GM12878 (cell line): ENCODE measurements at regions not wholly inside any gene's neighbourhood (a gene's known extent, or its start where the extent isn't known, plus 50 kb on each side); places are given as distances from the start of the nearest gene placed in this dataset.

Experiments used
- CREM ChIP-seq: IDR thresholded peaks from 2 replicates; pipeline ENCODE4 v1.6.1; 2014; ENCODE audit warnings: antibody characterized with exemption, low read depth
- PAX8 ChIP-seq: fragments of 450-650 bp; IDR thresholded peaks from 2 replicates; pipeline ENCODE4 v1.6.1; 2017; ENCODE audit warnings: mild to moderate bottlenecking, moderate library complexity
- RAD21 ChIP-seq: IDR thresholded peaks from 2 replicates; pipeline ENCODE4 v1.6.1; 2011; ENCODE audit warnings: mild to moderate bottlenecking, low read depth, low read length, moderate library complexity; ENCODE audit not compliant: insufficient read depth
- RAD51 ChIP-seq: fragments of 450-650 bp; IDR thresholded peaks from 2 replicates; pipeline ENCODE4 v1.6.1; 2016; ENCODE audit warnings: moderate library complexity, mild to moderate bottlenecking, inconsistent platforms
- RCOR1 ChIP-seq: conservative IDR thresholded peaks from 2 replicates; pipeline ENCODE4 v1.6.1; 2012; ENCODE audit warnings: low read depth, low read length, improper control_type of control experiment
- SIX5 ChIP-seq: IDR thresholded peaks from 2 replicates; pipeline ENCODE4 v1.6.1; 2011; ENCODE audit warnings: mild to moderate bottlenecking, low read depth, low read length, moderate library complexity; ENCODE audit not compliant: severe bottlenecking
- YBX1 ChIP-seq: fragments of 450-650 bp; IDR thresholded peaks from 2 replicates; pipeline ENCODE4 v1.6.1; 2016; ENCODE audit warnings: antibody characterized with exemption
- TF ChIP-seq, protein P1 (sequence below): fragments of 450-650 bp; formaldehyde crosslinking; IDR thresholded peaks from 2 replicates; pipeline ENCODE4 v1.5.0; 2022; ENCODE audit warnings: mild to moderate bottlenecking, missing genetic modification characterization
- TF ChIP-seq, protein P2 (sequence below), 3 experiments: IDR thresholded peaks in 2 of 3; conservative IDR thresholded peaks in 1 of 3; 2 replicates each; pipeline ENCODE4 v1.5.1; 2011; ENCODE audit warnings: low read depth in 3 of 3, low read length in 3 of 3, mild to moderate bottlenecking in 3 of 3, control low read depth in 2 of 3, moderate library complexity in 2 of 3, inconsistent platforms in 1 of 3, mixed read lengths in 1 of 3; ENCODE audit not compliant: control insufficient read depth in 2 of 3, insufficient read depth in 1 of 3; ENCODE audit errors: extremely low read depth in 1 of 3

DNA sequence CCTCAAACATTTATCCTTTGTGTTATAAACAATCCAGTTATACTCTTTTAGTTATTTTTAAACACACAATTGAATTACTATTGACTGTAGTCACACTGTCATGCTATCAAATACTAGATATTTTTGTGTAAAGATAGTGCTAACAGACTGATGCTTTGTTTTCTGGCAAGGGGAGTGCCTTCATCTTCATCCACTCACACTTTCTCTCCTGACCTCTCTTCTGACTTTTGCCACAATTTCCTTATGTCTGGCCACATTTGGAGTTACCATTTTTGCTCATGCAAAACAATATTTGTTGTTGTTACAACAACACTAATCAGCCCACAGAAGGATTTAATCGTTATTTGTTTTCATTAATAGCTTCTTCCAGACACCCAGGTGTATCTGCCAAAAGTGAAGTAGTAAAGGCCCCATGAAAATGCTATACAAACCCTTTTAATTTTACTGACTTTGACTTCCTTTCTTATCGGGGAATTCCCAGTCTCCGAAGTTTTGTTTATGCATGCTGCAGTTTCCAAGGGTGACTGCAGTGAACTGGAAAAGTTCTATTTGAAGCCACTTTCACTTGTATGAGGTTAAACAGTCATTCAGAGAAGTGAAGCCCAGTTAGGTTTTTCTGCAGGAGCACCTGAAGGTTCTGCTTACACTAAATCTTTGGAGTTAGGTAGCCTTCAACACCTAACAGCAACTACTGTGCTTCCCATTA lies 66.1 kb upstream of the FRY start (continued):
- TF ChIP-seq RAD21 (0 out of 2 replicates have a peak, but pooled peaks have one; percentile 5), RAD51 (0 out of 2 replicates have a peak, but pooled peaks have one; percentile 10), RCOR1 (no peak), SIX5 (no peak), PAX8 (no peak), CREM (peak; percentile 65; the same call in 1 of the 2 replicates), YBX1 (no peak)
- TF ChIP-seq, protein P1, sequence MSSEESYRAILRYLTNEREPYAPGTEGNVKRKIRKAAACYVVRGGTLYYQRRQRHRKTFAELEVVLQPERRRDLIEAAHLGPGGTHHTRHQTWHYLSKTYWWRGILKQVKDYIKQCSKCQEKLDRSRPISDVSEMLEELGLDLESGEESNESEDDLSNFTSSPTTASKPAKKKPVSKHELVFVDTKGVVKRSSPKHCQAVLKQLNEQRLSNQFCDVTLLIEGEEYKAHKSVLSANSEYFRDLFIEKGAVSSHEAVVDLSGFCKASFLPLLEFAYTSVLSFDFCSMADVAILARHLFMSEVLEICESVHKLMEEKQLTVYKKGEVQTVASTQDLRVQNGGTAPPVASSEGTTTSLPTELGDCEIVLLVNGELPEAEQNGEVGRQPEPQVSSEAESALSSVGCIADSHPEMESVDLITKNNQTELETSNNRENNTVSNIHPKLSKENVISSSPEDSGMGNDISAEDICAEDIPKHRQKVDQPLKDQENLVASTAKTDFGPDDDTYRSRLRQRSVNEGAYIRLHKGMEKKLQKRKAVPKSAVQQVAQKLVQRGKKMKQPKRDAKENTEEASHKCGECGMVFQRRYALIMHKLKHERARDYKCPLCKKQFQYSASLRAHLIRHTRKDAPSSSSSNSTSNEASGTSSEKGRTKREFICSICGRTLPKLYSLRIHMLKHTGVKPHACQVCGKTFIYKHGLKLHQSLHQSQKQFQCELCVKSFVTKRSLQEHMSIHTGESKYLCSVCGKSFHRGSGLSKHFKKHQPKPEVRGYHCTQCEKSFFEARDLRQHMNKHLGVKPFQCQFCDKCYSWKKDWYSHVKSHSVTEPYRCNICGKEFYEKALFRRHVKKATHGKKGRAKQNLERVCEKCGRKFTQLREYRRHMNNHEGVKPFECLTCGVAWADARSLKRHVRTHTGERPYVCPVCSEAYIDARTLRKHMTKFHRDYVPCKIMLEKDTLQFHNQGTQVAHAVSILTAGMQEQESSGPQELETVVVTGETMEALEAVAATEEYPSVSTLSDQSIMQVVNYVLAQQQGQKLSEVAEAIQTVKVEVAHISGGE (CRISPR knock-in tag) = no peak
- TF ChIP-seq, protein P2, sequence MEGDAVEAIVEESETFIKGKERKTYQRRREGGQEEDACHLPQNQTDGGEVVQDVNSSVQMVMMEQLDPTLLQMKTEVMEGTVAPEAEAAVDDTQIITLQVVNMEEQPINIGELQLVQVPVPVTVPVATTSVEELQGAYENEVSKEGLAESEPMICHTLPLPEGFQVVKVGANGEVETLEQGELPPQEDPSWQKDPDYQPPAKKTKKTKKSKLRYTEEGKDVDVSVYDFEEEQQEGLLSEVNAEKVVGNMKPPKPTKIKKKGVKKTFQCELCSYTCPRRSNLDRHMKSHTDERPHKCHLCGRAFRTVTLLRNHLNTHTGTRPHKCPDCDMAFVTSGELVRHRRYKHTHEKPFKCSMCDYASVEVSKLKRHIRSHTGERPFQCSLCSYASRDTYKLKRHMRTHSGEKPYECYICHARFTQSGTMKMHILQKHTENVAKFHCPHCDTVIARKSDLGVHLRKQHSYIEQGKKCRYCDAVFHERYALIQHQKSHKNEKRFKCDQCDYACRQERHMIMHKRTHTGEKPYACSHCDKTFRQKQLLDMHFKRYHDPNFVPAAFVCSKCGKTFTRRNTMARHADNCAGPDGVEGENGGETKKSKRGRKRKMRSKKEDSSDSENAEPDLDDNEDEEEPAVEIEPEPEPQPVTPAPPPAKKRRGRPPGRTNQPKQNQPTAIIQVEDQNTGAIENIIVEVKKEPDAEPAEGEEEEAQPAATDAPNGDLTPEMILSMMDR (IDR thresholded peaks at IDR 0.05 in 2 of 3, conservative IDR thresholded peaks at IDR 0.05 in 1 of 3; ENCODE audit: control insufficient read depth in 2 of 3, extremely low read depth in 1 of 3, insufficient read depth in 1 of 3, low read depth in 3 of 3, low read length in 3 of 3) = no peak
